ENCODE measurements at regions not wholly inside any gene's neighbourhood (a gene's known extent, or its start where the extent isn't known, plus 50 kb on each side); places are given as distances from the start of the nearest gene placed in this dataset.

- POLR2A ChIA-PET, result no interaction called here
- no peak for TF ChIP-seq CTCF (IDR thresholded peaks at IDR 0.05; ENCODE audit: unreplicated experiment)
- DNase-seq (ENCODE audit: unreplicated experiment), result peak; percentile 69
- no peaks in the 10 kb centered on the region for H3K36me3 Mint-ChIP-seq (ENCODE audit: insufficient read depth, unreplicated experiment)
- H3K27ac Mint-ChIP-seq (ENCODE audit: low read depth, unreplicated experiment), result no peak overlapping the region
- CTCF ChIA-PET, result interaction anchor here (0.6 to 1.1 kb wide), 2 partner anchors 117 to 226 kb away, joined by 3 read pairs; no protein-coding TSS in a partner anchor
- H3K4me1 Mint-ChIP-seq (ENCODE audit: insufficient read depth, unreplicated experiment), result peaks cover 6% of the 10 kb centered on the region
- no peaks in the 10 kb centered on the region for H3K27me3 Mint-ChIP-seq (ENCODE audit: insufficient read depth, unreplicated experiment)
- BruUV-seq (replicated peaks), result no TSS peak
- no peaks in the 10 kb centered on the region for H3K9me3 Mint-ChIP-seq (ENCODE audit: unreplicated experiment)
- intact Hi-C loops (cut with micrococcal nuclease), result no loop called here
- no peak overlapping the region for H3K4me3 Mint-ChIP-seq (ENCODE audit: unreplicated experiment)
Observed at GRCh38 chr2:188765522-188766470, 208.4 kb upstream of the COL3A1 start.

- no peaks in the 10 kb centered on the region for H3K27me3 Mint-ChIP-seq (ENCODE audit: insufficient read depth, unreplicated experiment)
- H3K27ac Mint-ChIP-seq (ENCODE audit: low read depth, unreplicated experiment), result no peak overlapping the region
Observed at GRCh38 chr2:188766471-188766856, 207.7 kb upstream of the COL3A1 start.

GRCh38 chr2:188767176-188767575, 207.0 kb upstream of the COL3A1 start:
- Mint-ChIP-seq H3K4me3 (ENCODE audit: unreplicated experiment) (no peak overlapping the region), H3K27ac (ENCODE audit: low read depth, unreplicated experiment) (no peak overlapping the region), H3K36me3 (ENCODE audit: insufficient read depth, unreplicated experiment) (no peaks in the 10 kb centered on the region), H3K27me3 (ENCODE audit: insufficient read depth, unreplicated experiment) (no peaks in the 10 kb centered on the region), H3K9me3 (ENCODE audit: unreplicated experiment) (no peaks in the 10 kb centered on the region), H3K4me1 (ENCODE audit: insufficient read depth, unreplicated experiment) (peaks cover 9% of the 10 kb centered on the region)
- no peak for DNase-seq (ENCODE audit: unreplicated experiment)
- no TSS peak for BruUV-seq (replicated peaks)
- ChIA-PET POLR2A (no interaction called here), CTCF (no interaction called here)
- intact Hi-C loops (cut with micrococcal nuclease), result no loop called here
- no peak for TF ChIP-seq CTCF (IDR thresholded peaks at IDR 0.05; ENCODE audit: unreplicated experiment)

More at GRCh38 chr2:188766471-188766856, 207.7 kb upstream of the COL3A1 start:
- H3K4me3 Mint-ChIP-seq (ENCODE audit: unreplicated experiment), result no peak overlapping the region
- DNase-seq (ENCODE audit: unreplicated experiment), result no peak
- ChIA-PET CTCF (no interaction called here), POLR2A (no interaction called here)
- no TSS peak for BruUV-seq (replicated peaks)
- intact Hi-C loops (cut with micrococcal nuclease), result no loop called here
- H3K36me3 Mint-ChIP-seq (ENCODE audit: insufficient read depth, unreplicated experiment), result no peaks in the 10 kb centered on the region
- peaks cover 6% of the 10 kb centered on the region for H3K4me1 Mint-ChIP-seq (ENCODE audit: insufficient read depth, unreplicated experiment)
- H3K9me3 Mint-ChIP-seq (ENCODE audit: unreplicated experiment), result no peaks in the 10 kb centered on the region
- TF ChIP-seq CTCF (IDR thresholded peaks at IDR 0.05; ENCODE audit: unreplicated experiment), result no peak

DNA sequence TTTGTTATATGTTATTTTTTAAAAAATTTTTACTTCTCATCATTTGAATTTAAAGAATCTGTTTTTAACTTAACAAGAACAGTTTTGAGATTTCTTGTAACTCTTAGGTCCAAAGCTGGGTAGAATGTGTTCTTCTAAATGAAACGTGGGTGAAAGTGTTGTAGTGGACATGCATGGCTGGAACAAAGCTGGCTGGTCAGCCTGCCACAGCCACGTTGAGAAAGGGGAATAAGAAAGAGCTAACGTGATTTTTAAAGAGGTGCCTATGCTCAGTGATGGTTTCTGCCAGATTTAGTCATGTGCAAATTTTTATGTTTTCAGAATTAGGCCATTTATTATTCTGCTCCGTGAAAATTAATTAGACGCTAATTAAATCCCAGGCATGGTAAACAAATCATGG, 203.9 kb upstream of the COL3A1 start:
- no peak for DNase-seq (ENCODE audit: unreplicated experiment)
- CTCF ChIA-PET, result no interaction called here

More for the DNA sequence above, 203.9 kb upstream of the COL3A1 start:
- no peaks in the 10 kb centered on the region for H3K27me3 Mint-ChIP-seq (ENCODE audit: insufficient read depth, unreplicated experiment)
- intact Hi-C loops (cut with micrococcal nuclease), result no loop called here
- BruUV-seq (replicated peaks), result no TSS peak
- POLR2A ChIA-PET, result no interaction called here
- TF ChIP-seq CTCF (IDR thresholded peaks at IDR 0.05; ENCODE audit: unreplicated experiment), result no peak
- no peaks in the 10 kb centered on the region for H3K9me3 Mint-ChIP-seq (ENCODE audit: unreplicated experiment)
- H3K36me3 Mint-ChIP-seq (ENCODE audit: insufficient read depth, unreplicated experiment), result no peaks in the 10 kb centered on the region
- no peak overlapping the region for H3K27ac Mint-ChIP-seq (ENCODE audit: low read depth, unreplicated experiment)
- H3K4me1 Mint-ChIP-seq (ENCODE audit: insufficient read depth, unreplicated experiment), result peaks cover 19% of the 10 kb centered on the region
- no peak overlapping the region for H3K4me3 Mint-ChIP-seq (ENCODE audit: unreplicated experiment)
